Thymus (tissue), 11 donors: ENCODE measurements at regions not wholly inside any gene's neighbourhood (a gene's known extent, or its start where the extent isn't known, plus 50 kb on each side); places are given as distances from the start of the nearest gene placed in this dataset.

Experiments used
- DNase-seq, 9 donors: peaks; one replicate each; pipeline ENCODE4 v3.0.0-alpha.2; 2013; ENCODE audit warnings: low spot score in 9 of 9, low read depth in 6 of 9, missing footprints in 1 of 9
- H3K27ac ChIP-seq, 2 donors: one replicate each; pipeline ENCODE4 v1.5.1; 2013; ENCODE audit warnings: control low read depth in 1 of 2, low read depth in 1 of 2, low read length in 1 of 2, mild to moderate bottlenecking in 1 of 2, moderate library complexity in 1 of 2
- H3K27me3 ChIP-seq, 2 donors: one replicate each; pipeline ENCODE4 v1.5.1; 2013; ENCODE audit warnings: low read length in 1 of 2; ENCODE audit not compliant: control insufficient read depth in 2 of 2, insufficient read depth in 1 of 2
- H3K36me3 ChIP-seq, 2 donors: one replicate each; pipeline ENCODE4 v1.5.1; 2013; ENCODE audit warnings: low read length in 1 of 2, mild to moderate bottlenecking in 1 of 2, moderate library complexity in 1 of 2; ENCODE audit not compliant: control insufficient read depth in 2 of 2, insufficient read depth in 2 of 2
- H3K4me1 ChIP-seq, 2 donors: one replicate each; pipeline ENCODE4 v1.5.1; 2013; ENCODE audit warnings: low read length in 2 of 2; ENCODE audit not compliant: control insufficient read depth in 2 of 2, insufficient read depth in 2 of 2
- H3K4me3 ChIP-seq, 2 donors: one replicate each; pipeline ENCODE4 v1.5.1; 2013; ENCODE audit warnings: low read length in 2 of 2, control low read depth in 1 of 2, mild to moderate bottlenecking in 1 of 2
- H3K9me3 ChIP-seq, 2 donors: one replicate each; pipeline ENCODE4 v1.5.1; 2013; ENCODE audit warnings: low read length in 1 of 2, mild to moderate bottlenecking in 1 of 2; ENCODE audit not compliant: control insufficient read depth in 2 of 2, insufficient read depth in 1 of 2
- WGBS: extraction: QIAGEN DNeasy Blood & Tissue Kit; methylation state at CpG from one replicate; pipeline ENCODE4 v1.1.7; 2013; 5-methylcytosine and 5-hydroxymethylcytosine counted together
- donor health status: healthy.

DNA sequence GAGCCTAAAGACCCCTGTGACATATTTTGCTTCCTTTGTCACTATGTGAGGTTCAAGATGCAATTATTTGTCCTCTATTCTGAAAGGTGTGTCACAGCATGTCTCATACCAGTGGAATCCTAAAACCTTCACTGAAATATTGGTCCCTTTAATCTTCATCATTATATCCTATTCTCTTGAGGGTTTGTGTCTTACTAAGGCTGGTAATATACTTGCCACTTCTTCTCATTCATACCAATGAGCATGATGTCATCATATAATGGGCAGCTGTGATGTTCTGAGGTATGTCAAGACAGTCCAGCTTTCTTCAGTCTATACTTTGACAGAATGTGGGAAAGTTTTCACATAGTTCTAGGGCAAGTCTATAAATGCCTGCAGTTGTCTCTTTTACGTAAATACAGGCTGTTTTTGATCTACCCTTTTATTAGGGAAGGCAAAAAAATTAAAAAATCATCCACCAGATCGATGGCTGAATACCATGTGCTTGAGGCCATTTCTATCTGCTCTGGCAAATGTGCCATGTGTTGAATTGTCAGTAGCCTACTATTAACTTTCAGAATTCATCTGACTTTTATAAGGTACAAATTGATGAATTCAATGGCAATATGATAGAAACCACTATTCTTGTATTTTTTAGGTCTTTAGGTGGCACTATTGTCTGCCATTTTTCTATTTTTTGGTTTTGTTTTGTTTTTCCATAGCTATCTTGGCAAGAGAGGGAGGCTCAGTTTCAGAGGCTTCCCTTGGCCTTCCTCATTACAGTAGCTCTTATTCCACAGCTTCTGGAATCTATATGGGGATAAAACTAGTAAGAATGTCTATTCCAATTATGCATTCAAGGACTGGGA lies 209.0 kb downstream of the PPARGC1A start:
- Histone ChIP-seq H3K27me3 (no peaks in the 10 kb centered on the region), H3K4me3 (no peak overlapping the region), H3K36me3 (no peaks in the 10 kb centered on the region), H3K9me3 (no peaks in the 10 kb centered on the region), H3K27ac (no peak overlapping the region), H3K4me1 (no peaks in the 10 kb centered on the region)
- DNase-seq: no peak
- 89% methylated on average over 2 of the region's 2 CpGs for WGBS

DNA sequence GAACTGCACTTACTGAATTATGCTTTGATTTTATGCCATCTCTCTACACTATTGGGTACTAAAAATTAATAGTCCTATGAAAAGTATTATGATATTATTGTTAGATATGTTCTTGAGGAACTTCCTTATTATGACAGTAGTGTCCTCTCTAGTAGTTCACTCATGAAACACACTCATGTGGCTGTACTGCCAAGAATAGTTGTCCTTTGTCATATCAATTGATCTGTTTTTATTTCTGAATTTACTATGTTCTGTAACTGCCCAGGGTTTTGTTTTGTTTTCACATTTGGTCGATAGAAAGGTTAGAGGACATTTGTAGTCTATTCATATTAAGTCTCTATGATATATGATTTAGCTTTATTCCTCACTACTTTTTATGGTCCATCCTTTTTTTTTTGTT lies 215.2 kb downstream of the PPARGC1A start:
- Histone ChIP-seq H3K36me3 (no peaks in the 10 kb centered on the region), H3K4me1 (no peaks in the 10 kb centered on the region), H3K4me3 (no peak overlapping the region), H3K27me3 (no peaks in the 10 kb centered on the region), H3K9me3 (no peaks in the 10 kb centered on the region), H3K27ac (no peak overlapping the region)
- 81% methylated on average over 1 of the region's 1 CpG for WGBS
- DNase-seq: no peak

DNA sequence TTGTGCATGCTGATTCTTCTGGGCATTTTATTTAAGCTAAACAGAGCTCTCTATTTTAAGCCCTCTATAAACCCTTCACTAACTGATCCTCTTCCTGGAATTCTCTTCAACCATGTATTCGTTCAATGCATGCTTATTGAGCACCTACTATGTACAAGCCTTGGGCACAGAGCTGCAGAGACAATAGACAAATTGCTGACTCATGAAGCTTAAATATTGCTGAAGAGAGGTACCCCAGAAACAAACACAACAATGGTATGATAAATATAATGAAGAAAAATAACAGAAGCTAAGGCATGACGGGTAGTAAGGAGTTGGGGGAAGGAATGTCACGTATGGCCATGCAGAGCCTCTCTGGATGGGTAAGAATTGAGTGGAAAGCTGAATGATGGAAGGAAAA lies 222.2 kb downstream of the PPARGC1A start:
- H3K36me3 ChIP-seq: no peaks in the 10 kb centered on the region
- no peak overlapping the region for H3K27ac ChIP-seq
- no peaks in the 10 kb centered on the region for H3K4me1 ChIP-seq
- WGBS: 85% methylated on average over 3 of the region's 3 CpGs
- DNase-seq: no peak
- no peaks in the 10 kb centered on the region for H3K27me3 ChIP-seq
- H3K4me3 ChIP-seq: no peak overlapping the region
- no peaks in the 10 kb centered on the region for H3K9me3 ChIP-seq

DNA sequence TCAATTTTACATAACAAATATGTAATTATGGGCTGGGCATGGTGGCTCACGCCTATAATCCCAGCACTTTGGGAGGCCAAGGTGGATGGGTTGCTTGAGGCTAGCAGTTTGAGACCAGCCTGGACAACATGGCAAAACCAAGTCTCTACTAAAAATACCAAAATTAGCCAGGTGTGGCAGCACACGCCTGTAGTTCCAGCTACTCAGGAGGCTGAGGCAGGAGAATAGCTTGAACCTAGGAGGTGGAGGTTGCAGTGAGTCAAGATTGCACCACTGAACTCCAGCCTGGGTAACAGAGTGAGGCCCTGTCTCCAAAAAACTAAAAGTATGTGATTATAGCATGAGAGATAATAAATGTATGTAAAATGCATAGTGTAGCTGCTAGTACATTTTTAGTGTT lies 229.0 kb downstream of the PPARGC1A start:
- H3K36me3 ChIP-seq: no peaks in the 10 kb centered on the region
- WGBS: 98% methylated on average over 2 of the region's 2 CpGs
- H3K9me3 ChIP-seq: no peaks in the 10 kb centered on the region
- DNase-seq: no peak
- no peak overlapping the region for H3K27ac ChIP-seq
- no peaks in the 10 kb centered on the region for H3K27me3 ChIP-seq
- no peaks in the 10 kb centered on the region for H3K4me1 ChIP-seq
- no peak overlapping the region for H3K4me3 ChIP-seq

DNA sequence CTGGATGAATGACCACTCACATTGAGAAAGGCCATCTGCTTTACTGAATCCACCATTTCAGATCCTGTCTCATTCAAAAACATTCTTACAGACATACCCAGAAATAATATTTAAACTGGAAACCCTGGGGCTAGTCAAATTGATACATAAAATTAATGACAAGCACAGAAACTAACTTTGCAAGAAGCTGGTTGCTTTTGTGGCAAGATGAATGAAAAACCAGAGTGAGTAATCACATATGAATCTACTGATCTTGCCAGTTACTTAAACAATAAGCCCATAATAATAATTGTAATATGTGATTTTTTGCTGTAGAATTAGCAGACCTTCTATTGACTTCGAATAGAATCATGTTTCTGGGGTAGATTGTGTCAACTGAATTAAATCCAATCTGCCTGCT lies 235.1 kb downstream of the PPARGC1A start:
- Histone ChIP-seq H3K27ac (no peak overlapping the region), H3K36me3 (no peaks in the 10 kb centered on the region), H3K4me3 (no peak overlapping the region), H3K4me1 (no peaks in the 10 kb centered on the region), H3K9me3 (no peaks in the 10 kb centered on the region), H3K27me3 (no peaks in the 10 kb centered on the region)
- 77% methylated on average over 1 of the region's 1 CpG for WGBS
- no peak for DNase-seq

DNA sequence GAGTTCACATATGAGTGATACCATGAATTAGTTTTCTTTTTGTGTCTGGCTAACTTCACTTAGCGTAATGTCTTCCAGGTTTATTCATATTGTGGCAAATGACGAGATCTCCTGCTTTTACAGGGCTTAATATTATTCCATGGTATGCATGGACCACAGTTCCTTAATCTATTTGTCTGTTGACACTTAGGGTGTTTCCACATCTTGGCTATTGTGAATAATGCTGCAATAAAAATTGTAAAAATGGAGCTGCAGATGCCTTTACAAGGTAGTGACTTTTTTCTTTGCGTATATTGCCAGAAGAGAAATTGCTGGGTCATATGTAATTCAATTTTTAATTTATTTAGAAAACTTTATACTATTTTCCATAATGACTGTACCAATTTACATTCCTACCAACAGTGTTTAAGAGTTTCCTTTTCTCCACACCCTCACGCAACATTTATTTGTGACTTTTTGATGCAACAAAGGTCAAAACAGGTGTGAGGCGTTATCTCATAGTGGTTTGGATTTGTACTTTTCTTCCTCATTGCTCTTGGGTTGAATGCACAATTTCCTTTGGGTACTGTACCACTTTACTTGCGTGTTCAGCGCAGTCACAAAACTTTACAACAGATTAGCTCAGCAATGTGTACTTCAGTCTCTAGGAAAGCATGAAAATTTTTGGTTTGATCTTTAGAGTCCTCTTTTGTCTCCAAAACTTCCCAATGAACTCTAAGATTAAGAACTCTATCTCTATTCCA lies 240.8 kb downstream of the PPARGC1A start:
- Histone ChIP-seq H3K27ac (no peak overlapping the region), H3K9me3 (no peaks in the 10 kb centered on the region), H3K4me3 (no peak overlapping the region), H3K27me3 (no peaks in the 10 kb centered on the region), H3K4me1 (no peaks in the 10 kb centered on the region), H3K36me3 (no peaks in the 10 kb centered on the region)
- DNase-seq: no peak
- 95% methylated on average over 7 of the region's 7 CpGs for WGBS

DNA sequence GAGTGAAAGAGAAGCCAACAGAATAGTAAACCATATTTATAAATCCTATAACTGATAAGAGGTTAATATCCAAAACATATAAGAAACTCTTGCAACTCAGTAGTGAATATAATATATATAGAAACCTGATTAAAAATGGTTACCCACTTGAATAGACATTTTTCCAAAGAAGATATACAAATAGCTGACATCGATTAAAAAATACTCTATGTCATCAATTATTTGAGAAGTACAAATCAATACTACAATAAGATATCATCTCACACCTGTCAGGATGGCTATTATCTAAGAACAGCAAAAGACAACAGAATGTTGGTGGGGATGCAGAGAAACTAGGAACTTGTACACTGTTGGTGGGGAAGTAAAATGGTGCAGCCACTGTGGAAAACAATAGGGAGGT lies 254.4 kb downstream of the PPARGC1A start:
- WGBS: 92% methylated on average over 1 of the region's 1 CpG
- DNase-seq: no peak
- no peaks in the 10 kb centered on the region for H3K4me1 ChIP-seq
- H3K27me3 ChIP-seq: no peaks in the 10 kb centered on the region
- H3K9me3 ChIP-seq: no peaks in the 10 kb centered on the region
- H3K36me3 ChIP-seq: no peaks in the 10 kb centered on the region
- no peak overlapping the region for H3K4me3 ChIP-seq
- no peak overlapping the region for H3K27ac ChIP-seq

DNA sequence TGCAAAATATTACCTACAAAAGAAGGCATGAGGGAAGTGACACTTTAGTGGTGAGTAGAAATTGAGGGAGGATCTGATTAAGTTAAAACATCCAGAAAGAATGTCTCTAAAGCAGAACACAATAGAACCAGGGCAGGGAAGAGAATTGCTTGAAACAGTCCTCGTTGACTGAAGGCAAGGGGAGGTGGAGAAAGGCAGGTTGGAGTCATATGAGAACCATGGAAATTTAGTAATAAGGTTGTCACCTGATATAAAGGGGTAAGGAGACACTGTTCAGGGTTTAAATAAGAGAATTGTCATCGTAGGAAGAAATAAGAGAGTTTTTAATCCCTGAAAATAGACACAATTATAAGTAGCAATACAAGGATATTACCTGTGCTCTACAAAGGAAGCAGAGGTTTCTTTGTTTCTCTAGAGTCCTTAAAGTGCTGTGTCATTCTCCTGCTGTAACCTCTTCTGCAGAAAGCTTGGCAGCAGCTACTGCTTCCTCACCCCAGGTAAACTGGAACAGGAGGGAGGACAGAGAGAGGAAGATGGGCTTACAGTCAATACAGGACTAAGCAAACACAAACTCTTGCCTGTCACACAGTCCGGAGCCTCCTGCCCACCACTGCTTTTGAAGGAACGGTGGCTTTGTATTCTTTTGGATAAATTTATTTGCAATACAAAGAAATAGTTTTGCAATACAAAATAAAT lies 258.4 kb downstream of the PPARGC1A start:
- H3K36me3 ChIP-seq: no peaks in the 10 kb centered on the region
- H3K9me3 ChIP-seq: no peaks in the 10 kb centered on the region
- no peak for DNase-seq
- H3K4me3 ChIP-seq: no peak overlapping the region
- H3K4me1 ChIP-seq: no peaks in the 10 kb centered on the region
- WGBS: 85% methylated on average over 4 of the region's 4 CpGs
- no peaks in the 10 kb centered on the region for H3K27me3 ChIP-seq
- H3K27ac ChIP-seq: no peak overlapping the region

DNA sequence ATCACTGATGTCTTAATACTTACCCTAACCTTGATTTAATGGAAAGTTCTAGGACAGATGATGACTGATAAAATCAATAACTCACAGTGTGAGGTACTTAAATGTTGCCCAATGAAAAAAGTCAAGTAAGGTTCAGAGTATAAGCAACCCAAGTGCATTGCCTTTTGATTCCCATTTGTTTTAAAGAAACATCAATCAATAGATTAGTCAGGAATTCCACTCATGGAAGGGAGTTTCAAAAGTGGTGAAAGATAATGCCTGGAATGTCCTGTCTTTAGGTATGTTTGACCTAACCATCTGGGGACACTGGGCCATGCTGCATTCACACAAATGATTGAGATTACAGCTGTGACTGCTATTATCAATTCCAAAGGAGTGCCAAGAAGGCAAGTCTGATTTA lies 259.7 kb downstream of the PPARGC1A start:
- H3K27me3 ChIP-seq: no peaks in the 10 kb centered on the region
- no peak for DNase-seq
- no peak overlapping the region for H3K4me3 ChIP-seq
- H3K9me3 ChIP-seq: no peaks in the 10 kb centered on the region
- no peaks in the 10 kb centered on the region for H3K4me1 ChIP-seq
- no peak overlapping the region for H3K27ac ChIP-seq
- H3K36me3 ChIP-seq: no peaks in the 10 kb centered on the region
